ENCODE measurements at regions not wholly inside any gene's neighbourhood (a gene's known extent, or its start where the extent isn't known, plus 50 kb on each side); places are given as distances from the start of the nearest gene placed in this dataset.

DNA sequence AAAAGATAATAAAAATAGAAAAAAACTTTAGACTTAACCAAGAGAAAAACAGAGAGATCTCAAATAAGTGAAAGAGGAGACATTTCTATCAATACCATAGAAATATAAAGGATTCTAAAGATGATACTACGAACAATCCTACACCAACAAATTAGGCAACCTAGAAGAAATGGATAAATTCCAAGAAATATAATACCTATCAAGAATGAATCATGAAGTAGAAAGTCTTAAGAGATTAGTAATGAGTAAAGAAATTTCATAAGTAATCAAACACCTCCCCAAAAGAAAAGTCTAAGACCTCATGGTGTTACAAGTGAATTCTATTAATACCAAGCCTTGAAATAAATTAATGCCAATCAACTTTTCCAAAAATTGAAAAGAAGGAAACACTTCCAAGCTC lies 1584.5 kb upstream of the MIR17HG start:
- no peak overlapping the region for H3K27ac ChIP-seq
- intact Hi-C loops (cut with DNase I; ENCODE audit: low total_unique reads) (no loop called here), in situ Hi-C loops (cut with MboI; ENCODE audit: low pct_ligation_motif_present in 1 of 4, low pct_unique_long_range_greater_than_20kb in 1 of 4, low sequenced_read_pairs in 3 of 4) (no loop called here)
- H3K36me3 ChIP-seq = no peaks in the 10 kb centered on the region
- 60 to 74% methylated on average over 1 of the region's 1 CpG for WGBS, 2 donors (ENCODE audit: low coverage in 1 of 2)
- no peak for DNase-seq
- no peak overlapping the region for H3K4me3 ChIP-seq
- no peak for TF ChIP-seq POLR2A (IDR thresholded peaks at IDR 0.05)
- no peak for TF ChIP-seq POLR2AphosphoS5 (IDR thresholded peaks at IDR 0.05)
- TF ChIP-seq, protein P1, sequence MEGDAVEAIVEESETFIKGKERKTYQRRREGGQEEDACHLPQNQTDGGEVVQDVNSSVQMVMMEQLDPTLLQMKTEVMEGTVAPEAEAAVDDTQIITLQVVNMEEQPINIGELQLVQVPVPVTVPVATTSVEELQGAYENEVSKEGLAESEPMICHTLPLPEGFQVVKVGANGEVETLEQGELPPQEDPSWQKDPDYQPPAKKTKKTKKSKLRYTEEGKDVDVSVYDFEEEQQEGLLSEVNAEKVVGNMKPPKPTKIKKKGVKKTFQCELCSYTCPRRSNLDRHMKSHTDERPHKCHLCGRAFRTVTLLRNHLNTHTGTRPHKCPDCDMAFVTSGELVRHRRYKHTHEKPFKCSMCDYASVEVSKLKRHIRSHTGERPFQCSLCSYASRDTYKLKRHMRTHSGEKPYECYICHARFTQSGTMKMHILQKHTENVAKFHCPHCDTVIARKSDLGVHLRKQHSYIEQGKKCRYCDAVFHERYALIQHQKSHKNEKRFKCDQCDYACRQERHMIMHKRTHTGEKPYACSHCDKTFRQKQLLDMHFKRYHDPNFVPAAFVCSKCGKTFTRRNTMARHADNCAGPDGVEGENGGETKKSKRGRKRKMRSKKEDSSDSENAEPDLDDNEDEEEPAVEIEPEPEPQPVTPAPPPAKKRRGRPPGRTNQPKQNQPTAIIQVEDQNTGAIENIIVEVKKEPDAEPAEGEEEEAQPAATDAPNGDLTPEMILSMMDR (IDR thresholded peaks at IDR 0.05) = no peak
- TF ChIP-seq EP300 (IDR thresholded peaks at IDR 0.05; ENCODE audit: low read depth) = no peak
- H3K9me3 ChIP-seq = no peaks in the 10 kb centered on the region
- no peaks in the 10 kb centered on the region for H3K27me3 ChIP-seq
- no peaks in the 10 kb centered on the region for H3K4me1 ChIP-seq

DNA sequence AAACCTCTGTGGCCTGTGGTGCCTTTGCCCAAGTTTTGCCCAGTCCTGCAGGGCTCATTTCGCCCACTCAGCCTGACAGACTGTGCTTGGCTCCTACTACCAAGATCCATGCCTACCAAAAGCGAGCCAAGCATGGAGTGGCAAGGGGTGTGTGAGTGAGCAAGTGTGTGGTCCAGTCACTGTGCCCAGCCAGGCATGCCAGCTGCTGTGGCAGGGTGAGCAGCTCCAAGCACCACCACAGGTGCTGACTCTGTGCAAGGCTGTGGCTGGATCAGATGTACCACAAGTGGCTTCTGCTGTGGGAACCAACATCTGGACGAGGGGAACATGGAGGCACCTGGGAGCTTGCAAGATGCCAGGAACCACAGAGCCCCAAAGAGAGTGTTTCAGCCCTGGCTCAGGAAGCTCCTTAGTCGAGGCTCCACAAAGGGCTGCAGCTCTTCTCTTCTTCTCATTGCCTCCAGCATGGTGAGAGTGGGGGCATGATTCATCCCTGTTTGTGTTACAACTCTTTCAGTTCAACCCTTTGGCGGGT lies 1564.2 kb upstream of the MIR17HG start:
- no peaks in the 10 kb centered on the region for H3K27me3 ChIP-seq
- TF ChIP-seq EP300 (IDR thresholded peaks at IDR 0.05; ENCODE audit: low read depth) (no peak), POLR2A (IDR thresholded peaks at IDR 0.05) (no peak), POLR2AphosphoS5 (IDR thresholded peaks at IDR 0.05) (no peak)
- TF ChIP-seq, protein P1 (IDR thresholded peaks at IDR 0.05) = no peak
- H3K27ac ChIP-seq = no peak overlapping the region
- no peaks in the 10 kb centered on the region for H3K4me1 ChIP-seq
- no peak for DNase-seq
- H3K4me3 ChIP-seq = no peak overlapping the region
- in situ Hi-C loops (cut with MboI; ENCODE audit: low pct_ligation_motif_present in 1 of 4, low pct_unique_long_range_greater_than_20kb in 1 of 4, low sequenced_read_pairs in 3 of 4) (no loop called here), intact Hi-C loops (cut with DNase I; ENCODE audit: low total_unique reads) (no loop called here)
- H3K36me3 ChIP-seq = no peaks in the 10 kb centered on the region
- 72% methylated on average over 5 of the region's 5 CpGs; no CpG with 5 or more reads in 1 of the 2 donors for WGBS, 2 donors (ENCODE audit: low coverage in 1 of 2)
- no peaks in the 10 kb centered on the region for H3K9me3 ChIP-seq

DNA sequence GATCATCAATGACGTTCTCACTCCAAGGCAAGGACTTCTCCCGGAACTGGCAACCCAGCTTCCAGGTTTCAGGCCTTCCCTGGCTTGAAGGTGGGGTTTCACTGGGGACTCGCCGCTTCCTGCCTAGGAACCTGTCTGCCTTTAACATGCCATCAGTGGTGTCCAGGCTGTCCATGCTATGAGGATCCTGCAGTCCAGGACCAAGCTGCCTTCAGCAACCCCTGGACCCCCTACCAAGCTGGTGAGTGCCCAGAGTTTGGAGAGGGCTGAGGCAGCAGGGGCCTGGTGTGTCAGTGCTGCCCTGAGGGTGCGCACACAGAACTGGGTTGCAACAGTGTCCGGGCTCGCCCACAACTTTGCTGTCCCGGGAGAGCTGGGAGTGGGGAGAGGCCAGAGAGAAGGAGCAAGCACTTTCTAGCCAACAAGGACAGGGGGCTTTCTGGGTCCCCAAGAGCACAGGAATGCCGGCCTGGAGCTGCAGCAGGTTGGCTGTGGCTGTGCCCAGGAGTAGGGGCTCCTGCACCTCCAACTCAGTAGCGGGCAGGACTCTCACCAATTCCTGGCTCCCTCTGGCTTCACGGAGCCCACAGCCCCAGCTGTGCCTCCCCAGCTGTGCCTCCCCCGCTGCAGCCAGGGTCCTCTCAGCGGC lies 1563.2 kb upstream of the MIR17HG start:
- TF ChIP-seq POLR2A (IDR thresholded peaks at IDR 0.05) = no peak
- no peaks in the 10 kb centered on the region for H3K4me1 ChIP-seq
- in situ Hi-C loops (cut with MboI; ENCODE audit: low pct_ligation_motif_present in 1 of 4, low pct_unique_long_range_greater_than_20kb in 1 of 4, low sequenced_read_pairs in 3 of 4) (no loop called here), intact Hi-C loops (cut with DNase I; ENCODE audit: low total_unique reads) (no loop called here)
- no peak for DNase-seq
- 86% methylated on average over 13 of the region's 13 CpGs; no CpG with 5 or more reads in 1 of the 2 donors for WGBS, 2 donors (ENCODE audit: low coverage in 1 of 2)
- H3K4me3 ChIP-seq = no peak overlapping the region
- no peaks in the 10 kb centered on the region for H3K36me3 ChIP-seq
- H3K27me3 ChIP-seq = no peaks in the 10 kb centered on the region
- H3K27ac ChIP-seq = no peak overlapping the region
- H3K9me3 ChIP-seq = no peaks in the 10 kb centered on the region

DNA sequence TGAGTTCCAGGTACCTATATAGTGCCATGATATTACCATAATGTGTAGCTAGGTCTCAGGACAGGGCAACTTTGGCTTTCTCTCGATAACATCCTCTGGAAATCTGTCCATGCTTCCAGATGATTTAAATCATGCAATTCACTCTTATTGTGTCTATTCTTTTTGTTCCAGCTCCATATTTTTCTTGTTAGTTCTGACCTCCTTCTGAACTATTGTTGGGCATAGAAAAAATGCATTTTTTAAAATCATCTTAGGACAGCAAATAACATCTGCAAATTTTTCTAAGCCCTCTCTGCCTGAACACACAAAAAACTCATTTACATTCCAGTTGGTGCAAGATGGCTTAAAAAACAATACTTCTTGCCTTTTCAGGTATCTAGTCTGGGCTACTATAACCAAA lies 1561.0 kb upstream of the MIR17HG start:
- in situ Hi-C loops (cut with MboI; ENCODE audit: low pct_ligation_motif_present in 1 of 4, low pct_unique_long_range_greater_than_20kb in 1 of 4, low sequenced_read_pairs in 3 of 4) = no loop called here
- H3K36me3 ChIP-seq = no peaks in the 10 kb centered on the region
- WGBS, 2 donors (ENCODE audit: low coverage in 1 of 2) = 60 to 73% methylated on average over 1 of the region's 1 CpG

More for the DNA sequence above, 1561.0 kb upstream of the MIR17HG start:
- no peaks in the 10 kb centered on the region for H3K4me1 ChIP-seq
- H3K27ac ChIP-seq = no peak overlapping the region
- H3K9me3 ChIP-seq = no peaks in the 10 kb centered on the region
- intact Hi-C loops (cut with DNase I; ENCODE audit: low total_unique reads) = no loop called here
- no peak for DNase-seq
- H3K4me3 ChIP-seq = no peak overlapping the region
- TF ChIP-seq POLR2AphosphoS5 (IDR thresholded peaks at IDR 0.05) = no peak
- TF ChIP-seq, protein P1 (IDR thresholded peaks at IDR 0.05) = no peak
- TF ChIP-seq EP300 (IDR thresholded peaks at IDR 0.05; ENCODE audit: low read depth) = no peak
- TF ChIP-seq POLR2A (IDR thresholded peaks at IDR 0.05) = no peak
- no peaks in the 10 kb centered on the region for H3K27me3 ChIP-seq
